T-cell (primary cell): ENCODE measurements at regions not wholly inside any gene's neighbourhood (a gene's known extent, or its start where the extent isn't known, plus 50 kb on each side); places are given as distances from the start of the nearest gene placed in this dataset.

Source experiments
- ATAC-seq, 4 experiments: fragments of 200-7000 bp in 3 of 4; fragments of 150-1000 bp in 1 of 4; cut with Tn5 transposase; replicated peaks in 1 of 4; 1 replicate in 3 of 4; 2 replicates in 1 of 4; pipeline ENCODE4 v1.10.0; 2021; ENCODE audit warnings: moderate library complexity in 3 of 4, mild to moderate bottlenecking in 2 of 4, moderate number of reproducible peaks in 1 of 4
- CTCF ChIA-PET, 2 donors: fragments of 300-600 bp; sonication (Branson Sonifier 250); formaldehyde crosslinking; loops; one replicate each; lab custom pipeline; 2022; ENCODE audit warnings: antibody characterized with exemption in 2 of 2; lab: Charles Lee
- POLR2A ChIA-PET, 2 donors: fragments of 300-600 bp; sonication (Branson Sonifier 250); formaldehyde crosslinking; loops; one replicate each; lab custom pipeline; 2022; ENCODE audit warnings: antibody characterized with exemption in 2 of 2; lab: Charles Lee
- DNase-seq, 35 experiments: peaks; one replicate each; pipeline versions ENCODE4 v3.0.0 to v3.0.0-alpha.2; 2013 to 2023
- H3K27ac ChIP-seq: one replicate; pipeline ENCODE4 v1.5.1; 2013; ENCODE audit warnings: low read length
- H3K27me3 ChIP-seq, 2 experiments: replicated peaks in 1 of 2; 1 replicate in 1 of 2; 2 replicates in 1 of 2; pipeline versions ENCODE4 v1.6.1 to v1.7.0; 2013; ENCODE audit warnings: low read length in 1 of 2, mixed read lengths in 1 of 2; ENCODE audit not compliant: control insufficient read depth in 2 of 2, insufficient read depth in 2 of 2; ENCODE audit errors: extremely low read depth in 1 of 2
- H3K36me3 ChIP-seq, 2 donors: 1 replicate in 1 of 2; 2 replicates in 1 of 2; pipeline versions ENCODE4 v1.6.1 to v1.7.0; 2013; ENCODE audit warnings: low read length in 1 of 2; ENCODE audit not compliant: control insufficient read depth in 2 of 2, insufficient read depth in 1 of 2; ENCODE audit errors: extremely low read depth in 1 of 2
- H3K4me1 ChIP-seq, 2 experiments: 1 replicate in 1 of 2; 2 replicates in 1 of 2; pipeline versions ENCODE4 v1.6.1 to v1.7.0; 2013; ENCODE audit warnings: low read length in 2 of 2, mixed read lengths in 1 of 2; ENCODE audit not compliant: insufficient read depth in 2 of 2, control insufficient read depth in 1 of 2; ENCODE audit errors: extremely low read depth in 1 of 2
- H3K4me3 ChIP-seq, 2 donors: 1 replicate in 1 of 2; 2 replicates in 1 of 2; pipeline versions ENCODE4 v1.5.1 to v1.7.0; 2013; ENCODE audit warnings: mild to moderate bottlenecking in 2 of 2, low read length in 1 of 2, moderate library complexity in 1 of 2; ENCODE audit not compliant: control insufficient read depth in 1 of 2; ENCODE audit errors: extremely low read depth in 1 of 2
- H3K9me3 ChIP-seq: 2 replicates; pipeline ENCODE4 v1.7.0; 2013
- H3K27ac Mint-ChIP-seq, 2 donors: one replicate each; pipeline ENCODE4 v1.8.0; 2020 to 2021; ENCODE audit warnings: mild to moderate bottlenecking in 2 of 2, mixed read lengths in 2 of 2
- H3K27me3 Mint-ChIP-seq, 2 donors: one replicate each; pipeline ENCODE4 v1.8.0; 2021 to 2022; ENCODE audit warnings: mixed read lengths in 2 of 2
- H3K36me3 Mint-ChIP-seq: one replicate; pipeline ENCODE4 v1.8.0; 2021; ENCODE audit warnings: mixed read lengths
- H3K4me1 Mint-ChIP-seq, 3 donors: one replicate each; pipeline ENCODE4 v1.8.0; 2020 to 2022; ENCODE audit warnings: mixed read lengths in 3 of 3, mild to moderate bottlenecking in 1 of 3
- H3K4me3 Mint-ChIP-seq, 3 donors: one replicate each; pipeline ENCODE4 v1.8.0; 2020 to 2022; ENCODE audit warnings: mild to moderate bottlenecking in 3 of 3, mixed read lengths in 3 of 3, moderate library complexity in 3 of 3
- H3K9me3 Mint-ChIP-seq, 3 donors: one replicate each; pipeline ENCODE4 v1.8.0; 2020 to 2022; ENCODE audit warnings: mixed read lengths in 3 of 3
- WGBS: methylation state at CpG from one replicate; pipeline ENCODE4 v1.1.5; 2013; ENCODE audit warnings: missing lambda C conversion rate; ENCODE audit not compliant: insufficient coverage; 5-methylcytosine and 5-hydroxymethylcytosine counted together

DNA sequence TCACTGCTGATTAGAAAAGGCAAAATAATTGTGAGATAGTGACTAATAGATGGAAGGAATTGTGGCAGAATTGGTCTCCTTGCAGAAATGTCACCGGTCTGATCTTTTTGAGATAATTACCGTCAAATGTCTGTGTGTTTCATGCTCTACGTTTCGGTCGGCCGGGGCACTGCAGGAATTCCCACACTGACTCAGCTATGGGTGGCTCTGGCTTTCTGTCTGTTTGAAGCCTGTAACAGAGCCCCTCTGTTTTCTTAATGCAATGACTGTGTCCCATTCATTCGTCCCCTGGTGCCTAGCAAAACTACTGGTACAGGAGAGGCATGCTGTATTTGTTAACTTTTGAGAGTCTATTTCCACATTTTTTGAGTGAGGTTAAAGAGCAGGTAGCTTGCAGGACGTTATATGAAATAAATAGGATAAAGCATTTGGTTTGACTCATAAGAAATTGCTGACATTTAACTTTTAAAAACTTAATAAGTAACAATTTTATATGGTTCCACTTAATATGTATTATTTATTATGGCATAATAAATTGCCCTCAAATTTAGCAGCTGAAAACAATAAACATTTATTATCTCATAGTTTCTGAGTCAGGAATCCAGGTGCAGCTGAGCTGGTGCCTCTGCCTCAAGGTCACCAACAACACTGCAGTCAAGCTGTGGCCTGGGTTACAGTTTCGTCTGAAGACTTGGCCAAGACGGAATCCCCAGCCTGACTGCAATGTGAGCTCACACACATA, 53.3 kb upstream of the CTBP2 start:
- H3K4me1 Mint-ChIP-seq, result no peaks in the 10 kb centered on the region
- CTCF ChIA-PET, result no interaction called here
- POLR2A ChIA-PET, result no interaction called here
- no peaks in the 10 kb centered on the region for H3K36me3 Mint-ChIP-seq
- WGBS, result 86% methylated on average over 7 of the region's 10 CpGs
- no peak overlapping the region for H3K4me3 Mint-ChIP-seq
- Histone ChIP-seq H3K27ac (no peak overlapping the region), H3K36me3 (no peaks in the 10 kb centered on the region), H3K4me1 (no peaks in the 10 kb centered on the region), H3K4me3 (no peak overlapping the region), H3K9me3 (no peaks in the 10 kb centered on the region), H3K27me3 (peaks cover 0 to 8% of the 10 kb centered on the region in 2 experiments)
- ATAC-seq (no peak), DNase-seq (no peak)
- H3K27me3 Mint-ChIP-seq, result peaks cover 7 to 14% of the 10 kb centered on the region in 2 donors
- no peak overlapping the region for H3K27ac Mint-ChIP-seq
- H3K9me3 Mint-ChIP-seq, result no peaks in the 10 kb centered on the region

DNA sequence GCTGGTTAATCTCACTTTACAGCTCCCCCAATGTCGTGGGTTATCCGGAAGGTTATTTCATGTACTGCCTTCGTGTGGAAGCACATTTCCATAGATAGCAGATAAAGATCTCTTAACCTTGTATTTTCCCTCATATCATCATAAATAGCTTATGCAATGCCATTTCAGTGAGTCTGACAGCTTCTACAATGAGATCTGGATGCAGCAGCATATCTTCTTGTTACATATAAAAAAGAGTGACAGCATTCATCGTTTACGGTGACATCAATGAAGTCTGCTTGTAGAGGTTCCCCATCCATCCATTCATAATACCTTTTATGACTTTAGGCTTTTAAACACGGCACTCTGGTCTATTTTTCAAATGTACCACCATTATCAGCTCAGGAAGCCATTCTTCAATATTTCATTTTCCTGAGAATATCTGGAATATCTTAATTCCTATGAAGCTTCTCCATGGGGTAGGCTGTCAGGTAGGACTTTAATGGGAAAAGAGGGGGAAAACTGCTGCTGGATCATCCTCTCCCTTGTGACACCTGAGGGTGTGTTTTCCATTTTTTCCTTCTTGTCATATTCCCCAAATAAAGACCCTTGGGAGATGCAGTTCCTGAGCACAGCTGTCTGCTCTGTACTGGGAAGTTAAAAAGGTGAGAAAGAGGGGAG, 51.9 kb upstream of the CTBP2 start:
- ChIA-PET POLR2A (no interaction called here), CTCF (no interaction called here)
- no peak for ATAC-seq
- H3K27ac Mint-ChIP-seq, result no peak overlapping the region
- DNase-seq, result no peak
- peaks cover 9 to 11% of the 10 kb centered on the region in 2 donors for H3K27me3 Mint-ChIP-seq
- no peaks in the 10 kb centered on the region for H3K36me3 Mint-ChIP-seq
- H3K9me3 Mint-ChIP-seq, result no peaks in the 10 kb centered on the region
- no peaks in the 10 kb centered on the region for H3K4me1 ChIP-seq
- no peaks in the 10 kb centered on the region for H3K4me1 Mint-ChIP-seq
- peaks cover 0 to 7% of the 10 kb centered on the region in 2 experiments for H3K27me3 ChIP-seq
- H3K9me3 ChIP-seq, result no peaks in the 10 kb centered on the region
- no peak overlapping the region for H3K27ac ChIP-seq
- no peaks in the 10 kb centered on the region for H3K36me3 ChIP-seq
- 80% methylated on average over 1 of the region's 6 CpGs for WGBS
- H3K4me3 Mint-ChIP-seq, result no peak overlapping the region
- H3K4me3 ChIP-seq, result no peak overlapping the region
